Hepatocyte (in vitro differentiated cells): ENCODE measurements at regions not wholly inside any gene's neighbourhood (a gene's known extent, or its start where the extent isn't known, plus 50 kb on each side); places are given as distances from the start of the nearest gene placed in this dataset.

Experiments
- DNase-seq: peaks from one replicate; pipeline ENCODE4 v3.0.0-alpha.2; 2016; ENCODE audit warnings: low spot score
- H2AFZ ChIP-seq: fragments of 200-600 bp; sonication (generic); 2 replicates; pipeline ENCODE4 v1.6.0; 2016; ENCODE audit warnings: antibody characterized with exemption, mild to moderate bottlenecking
- H3K27ac ChIP-seq: fragments of 200-600 bp; sonication (generic); 2 replicates; pipeline ENCODE4 v1.5.1; 2016; ENCODE audit warnings: mild to moderate bottlenecking
- H3K27me3 ChIP-seq: fragments of 200-600 bp; sonication (generic); 2 replicates; pipeline ENCODE4 v1.6.1; 2016
- H3K36me3 ChIP-seq: fragments of 200-600 bp; sonication (generic); replicated peaks from 2 replicates; pipeline ENCODE4 v1.5.1; 2016; ENCODE audit warnings: low read depth; ENCODE audit not compliant: insufficient read depth
- H3K4me1 ChIP-seq: fragments of 200-600 bp; sonication (generic); 2 replicates; pipeline ENCODE4 v1.5.1; 2016; ENCODE audit warnings: mild to moderate bottlenecking, moderate library complexity; ENCODE audit not compliant: insufficient read depth
- H3K4me2 ChIP-seq: fragments of 200-600 bp; sonication (generic); 2 replicates; pipeline ENCODE4 v1.6.0; 2016
- H3K4me3 ChIP-seq: fragments of 200-600 bp; sonication (generic); 2 replicates; pipeline ENCODE4 v1.5.1; 2016; ENCODE audit warnings: mild to moderate bottlenecking
- H3K79me2 ChIP-seq: fragments of 200-600 bp; sonication (generic); 2 replicates; pipeline ENCODE4 v1.6.0; 2017; ENCODE audit warnings: mild to moderate bottlenecking
- H3K9me2 ChIP-seq: fragments of 200-600 bp; sonication (generic); replicated peaks from 2 replicates; pipeline ENCODE4 v1.6.0; 2017; ENCODE audit warnings: mild to moderate bottlenecking; ENCODE audit not compliant: insufficient read depth
- H3K9me3 ChIP-seq: fragments of 200-600 bp; sonication (generic); 2 replicates; pipeline ENCODE4 v1.5.1; 2016; ENCODE audit warnings: low read depth, mild to moderate bottlenecking
- H4K20me1 ChIP-seq: fragments of 200-600 bp; sonication (generic); 2 replicates; pipeline ENCODE4 v1.6.0; 2016; ENCODE audit warnings: mild to moderate bottlenecking; ENCODE audit not compliant: insufficient read depth, poor library complexity, severe bottlenecking
- CTCF ChIP-seq: fragments of 200-600 bp; sonication (generic); IDR thresholded peaks from 2 replicates; pipeline ENCODE4 v1.5.1; 2016; ENCODE audit warnings: antibody characterized with exemption, mild to moderate bottlenecking; ENCODE audit not compliant: poor library complexity
- EZH2 ChIP-seq: fragments of 200-600 bp; sonication (generic); IDR thresholded peaks from 2 replicates; pipeline ENCODE4 v1.6.1; 2016; ENCODE audit warnings: antibody characterized with exemption, mild to moderate bottlenecking, borderline replicate concordance
- EZH2phosphoT487 ChIP-seq: fragments of 200-600 bp; sonication (generic); IDR thresholded peaks from one replicate; pipeline ENCODE4 v1.6.1; 2018; ENCODE audit warnings: antibody characterized with exemption, mild to moderate bottlenecking, low read depth, moderate library complexity; ENCODE audit not compliant: unreplicated experiment, severe bottlenecking
- WGBS: methylation state at CpG from one replicate; pipeline ENCODE4 v1.1.6; 2016; ENCODE audit warnings: low lambda C conversion rate; ENCODE audit errors: missing lambda C conversion rate; 5-methylcytosine and 5-hydroxymethylcytosine counted together

GRCh38 chr3:64352639-64352992, 127.3 kb upstream of the PRICKLE2 start:
- 79% methylated on average over 1 of the region's 1 CpG for WGBS
- no peak for DNase-seq
- H3K9me2 ChIP-seq = no peaks in the 10 kb centered on the region
- no peaks in the 10 kb centered on the region for H3K79me2 ChIP-seq
- no peak overlapping the region for H3K4me2 ChIP-seq
- no peaks in the 10 kb centered on the region for H3K9me3 ChIP-seq
- no peaks in the 10 kb centered on the region for H3K36me3 ChIP-seq
- H4K20me1 ChIP-seq = no peaks in the 10 kb centered on the region
- no peak overlapping the region for H2AFZ ChIP-seq
- H3K27me3 ChIP-seq = no peaks in the 10 kb centered on the region
- H3K4me3 ChIP-seq = no peak overlapping the region
- H3K27ac ChIP-seq = peak overlapping the region; percentile 36
- H3K4me1 ChIP-seq = peaks cover 24% of the 10 kb centered on the region
- TF ChIP-seq EZH2phosphoT487 (no peak), EZH2 (no peak), CTCF (no peak)

GRCh38 chr3:64351713-64352638, 126.7 kb upstream of the PRICKLE2 start:
- no peak overlapping the region for H2AFZ ChIP-seq
- no peaks in the 10 kb centered on the region for H3K36me3 ChIP-seq
- H3K27me3 ChIP-seq = no peaks in the 10 kb centered on the region
- H3K79me2 ChIP-seq = no peaks in the 10 kb centered on the region
- no peaks in the 10 kb centered on the region for H3K9me3 ChIP-seq
- TF ChIP-seq EZH2 (no peak), EZH2phosphoT487 (no peak), CTCF (no peak)
- no peaks in the 10 kb centered on the region for H3K9me2 ChIP-seq
- 89% methylated on average over 7 of the region's 7 CpGs for WGBS
- peaks cover 24% of the 10 kb centered on the region for H3K4me1 ChIP-seq
- no peaks in the 10 kb centered on the region for H4K20me1 ChIP-seq
- H3K4me3 ChIP-seq = no peak overlapping the region
- no peak overlapping the region for H3K4me2 ChIP-seq
- DNase-seq = no peak
- H3K27ac ChIP-seq = peak overlapping the region; percentile 36

- Histone ChIP-seq H3K9me3 (no peaks in the 10 kb centered on the region), H3K36me3 (no peaks in the 10 kb centered on the region), H2AFZ (no peak overlapping the region), H3K9me2 (no peaks in the 10 kb centered on the region), H3K27me3 (no peaks in the 10 kb centered on the region), H3K4me1 (peaks cover 34% of the 10 kb centered on the region), H3K4me2 (no peak overlapping the region), H4K20me1 (no peaks in the 10 kb centered on the region), H3K4me3 (no peak overlapping the region), H3K79me2 (no peaks in the 10 kb centered on the region), H3K27ac (no peak overlapping the region)
- TF ChIP-seq EZH2 (no peak), EZH2phosphoT487 (no peak), CTCF (no peak)
- 82% methylated on average over 6 of the region's 6 CpGs for WGBS
- no peak for DNase-seq
Measured at GRCh38 chr3:64349551-64349950, 124.3 kb upstream of the PRICKLE2 start.
